Neural cell (in vitro differentiated cells): ENCODE measurements at regions not wholly inside any gene's neighbourhood (a gene's known extent, or its start where the extent isn't known, plus 50 kb on each side); places are given as distances from the start of the nearest gene placed in this dataset.

ENCODE experiments used
- H2AFZ ChIP-seq: fragments of 200-600, 300-800 bp; sonication (generic), shearing (Covaris generic); 2 replicates; pipeline ENCODE4 v1.6.0; 2014; ENCODE audit warnings: low read depth, mild to moderate bottlenecking, antibody characterized with exemption, low read length, moderate library complexity
- H3F3A ChIP-seq: fragments of 200-600 bp; shearing (Covaris generic); 2 replicates; pipeline ENCODE4 v1.6.1; 2016; ENCODE audit warnings: mild to moderate bottlenecking, moderate library complexity, mixed read lengths, antibody characterized with exemption, low read length; ENCODE audit not compliant: insufficient read depth, poor library complexity, severe bottlenecking
- H3K27ac ChIP-seq: fragments of 200-600, 300-800 bp; sonication (generic), shearing (Covaris generic); 2 replicates; pipeline ENCODE4 v1.5.1; 2014; ENCODE audit warnings: mild to moderate bottlenecking, low read length, moderate library complexity
- H3K27me3 ChIP-seq: fragments of 300-800, 200-600 bp; sonication (generic), shearing (Covaris generic); 2 replicates; pipeline ENCODE4 v1.6.0; 2014; ENCODE audit warnings: mild to moderate bottlenecking, low read depth, low read length, moderate library complexity; ENCODE audit not compliant: insufficient read depth
- H3K36me3 ChIP-seq: fragments of 300-800, 200-600 bp; sonication (generic), shearing (Covaris generic); 2 replicates; pipeline ENCODE4 v1.5.1; 2014; ENCODE audit warnings: mild to moderate bottlenecking, antibody characterized with exemption, low read length, moderate library complexity; ENCODE audit not compliant: insufficient read depth
- H3K4me2 ChIP-seq: fragments of 300-800, 200-600 bp; sonication (generic), shearing (Covaris generic); 2 replicates; pipeline ENCODE4 v1.6.0; 2014; ENCODE audit warnings: mild to moderate bottlenecking, low read length
- H3K4me3 ChIP-seq: fragments of 300-800, 200-600 bp; sonication (generic), shearing (Covaris generic); 2 replicates; pipeline ENCODE4 v1.5.1; 2014; ENCODE audit warnings: mild to moderate bottlenecking, low read length, moderate library complexity
- H3K79me2 ChIP-seq: fragments of 200-600 bp; shearing (Covaris generic); replicated peaks from 2 replicates; pipeline ENCODE4 v1.6.0; 2014; ENCODE audit warnings: mild to moderate bottlenecking, low read length, moderate library complexity; ENCODE audit not compliant: insufficient read depth
- H3K9ac ChIP-seq: fragments of 300-800, 200-600 bp; sonication (generic), shearing (Covaris generic); 2 replicates; pipeline ENCODE4 v1.6.1; 2016; ENCODE audit warnings: mild to moderate bottlenecking, low read length, mixed read lengths
- H3K9me2 ChIP-seq: fragments of 200-600 bp; shearing (Covaris generic); 2 replicates; pipeline ENCODE4 v1.6.1; 2016; ENCODE audit warnings: mild to moderate bottlenecking, low read length, mixed read lengths; ENCODE audit not compliant: insufficient read depth
- H3K9me3 ChIP-seq: fragments of 200-600, 300-800 bp; sonication (generic), shearing (Covaris generic); 2 replicates; pipeline ENCODE4 v1.6.1; 2016; ENCODE audit warnings: mild to moderate bottlenecking, mixed run types, low read length, moderate library complexity, mixed read lengths
- H4K20me1 ChIP-seq: fragments of 200-600 bp; shearing (Covaris generic); 2 replicates; pipeline ENCODE4 v1.6.1; 2016; ENCODE audit warnings: mild to moderate bottlenecking, mixed run types; ENCODE audit not compliant: insufficient read depth
- CTCF ChIP-seq: fragments of 450-650 bp; IDR thresholded peaks from 2 replicates; pipeline ENCODE4 v1.5.1; 2014; ENCODE audit warnings: antibody characterized with exemption, mild to moderate bottlenecking, moderate library complexity; ENCODE audit not compliant: poor library complexity, severe bottlenecking
- EP300 ChIP-seq: fragments of 450-650 bp; conservative IDR thresholded peaks from 2 replicates; pipeline ENCODE4 v1.6.1; 2014; ENCODE audit warnings: antibody characterized with exemption, mild to moderate bottlenecking, moderate library complexity; ENCODE audit not compliant: poor library complexity, severe bottlenecking
- EZH2 ChIP-seq: fragments of 200-600, 300-800 bp; shearing (Covaris generic), sonication (generic); IDR thresholded peaks from 2 replicates; pipeline ENCODE4 v1.6.1; 2014; ENCODE audit warnings: antibody characterized with exemption, low read length, borderline replicate concordance, mild to moderate bottlenecking; ENCODE audit not compliant: insufficient read depth, poor library complexity, severe bottlenecking
- MXI1 ChIP-seq: fragments of 450-650 bp; conservative IDR thresholded peaks from 2 replicates; pipeline ENCODE4 v1.6.1; 2014; ENCODE audit warnings: antibody characterized with exemption, mild to moderate bottlenecking; ENCODE audit not compliant: poor library complexity, severe bottlenecking
- POLR2AphosphoS5 ChIP-seq: IDR thresholded peaks from 2 replicates; pipeline ENCODE4 v1.6.1; 2012
- RAD21 ChIP-seq: fragments of 450-650 bp; conservative IDR thresholded peaks from 2 replicates; pipeline ENCODE4 v1.6.1; 2014; ENCODE audit warnings: antibody characterized with exemption, mild to moderate bottlenecking, moderate library complexity
- REST ChIP-seq: IDR thresholded peaks from 2 replicates; pipeline ENCODE4 v1.6.1; 2012; ENCODE audit warnings: borderline replicate concordance
- SMC3 ChIP-seq: fragments of 450-650 bp; conservative IDR thresholded peaks from 2 replicates; pipeline ENCODE4 v1.6.1; 2014; ENCODE audit warnings: antibody characterized with exemption, mild to moderate bottlenecking, moderate library complexity; ENCODE audit not compliant: poor library complexity
- TAF1 ChIP-seq: IDR thresholded peaks from 2 replicates; pipeline ENCODE4 v1.6.1; 2012; ENCODE audit warnings: low read depth

- Histone ChIP-seq H2AFZ (no peak overlapping the region), H4K20me1 (no peaks in the 10 kb centered on the region), H3K9me2 (no peaks in the 10 kb centered on the region), H3K9me3 (no peaks in the 10 kb centered on the region), H3K9ac (no peak overlapping the region), H3K4me3 (no peak overlapping the region), H3K27me3 (no peaks in the 10 kb centered on the region), H3K27ac (no peak overlapping the region), H3K79me2 (no peaks in the 10 kb centered on the region), H3F3A (no peaks in the 10 kb centered on the region), H3K4me2 (no peak overlapping the region), H3K36me3 (no peaks in the 10 kb centered on the region)
- TF ChIP-seq MXI1 (no peak), REST (no peak), TAF1 (no peak), CTCF (no peak), RAD21 (no peak), EZH2 (no peak), SMC3 (no peak), POLR2AphosphoS5 (no peak)
Observed at GRCh38 chr21:41633627-41634026, 125.7 kb upstream of the TMPRSS2 start.

- Histone ChIP-seq H3K9me3 (no peaks in the 10 kb centered on the region), H3K9me2 (no peaks in the 10 kb centered on the region), H3K9ac (no peak overlapping the region), H3K27me3 (no peaks in the 10 kb centered on the region), H3K4me3 (no peak overlapping the region), H3K27ac (no peak overlapping the region), H3K4me2 (no peak overlapping the region), H3K36me3 (no peaks in the 10 kb centered on the region), H3F3A (no peaks in the 10 kb centered on the region), H4K20me1 (no peaks in the 10 kb centered on the region), H2AFZ (no peak overlapping the region), H3K79me2 (no peaks in the 10 kb centered on the region)
- no peak for TF ChIP-seq POLR2AphosphoS5
- TF ChIP-seq SMC3: no peak
- no peak for TF ChIP-seq EP300
- no peak for TF ChIP-seq TAF1
- TF ChIP-seq CTCF: no peak
- no peak for TF ChIP-seq REST
Observed at GRCh38 chr21:41632748-41633475, 125.0 kb upstream of the TMPRSS2 start.
